ENCODE measurements at regions not wholly inside any gene's neighbourhood (a gene's known extent, or its start where the extent isn't known, plus 50 kb on each side); places are given as distances from the start of the nearest gene placed in this dataset.

GRCh38 chr15:98039596-98039995 is 79.1 kb downstream of the ARRDC4 start:
- TF ChIP-seq CTCF (IDR thresholded peaks at IDR 0.05 in 8 of 11, conservative IDR thresholded peaks at IDR 0.05 in 3 of 11), result no peak
- no peak for TF ChIP-seq POLR2A (IDR thresholded peaks at IDR 0.05)
- TF ChIP-seq POLR2AphosphoS5 (IDR thresholded peaks at IDR 0.05), result no peak

Data from spleen (tissue), 7 donors.